HEK293 (cell line): ENCODE measurements at regions not wholly inside any gene's neighbourhood (a gene's known extent, or its start where the extent isn't known, plus 50 kb on each side); places are given as distances from the start of the nearest gene placed in this dataset.

ENCODE experiments used
- BCL11B ChIP-seq: fragments of 450-650 bp; formaldehyde crosslinking; IDR thresholded peaks from 2 replicates; pipeline ENCODE4 v1.5.1; 2016; ENCODE audit warnings: low read depth, missing biosample characterization, missing genetic modification characterization
- PRDM10 ChIP-seq: fragments of 450-650 bp; formaldehyde crosslinking; IDR thresholded peaks from 2 replicates; pipeline ENCODE4 v1.5.1; 2016; ENCODE audit warnings: missing biosample characterization, missing genetic modification characterization
- SALL2 ChIP-seq: fragments of 450-650 bp; formaldehyde crosslinking; IDR thresholded peaks from 2 replicates; pipeline ENCODE4 v1.5.0; 2017; ENCODE audit warnings: missing biosample characterization, mild to moderate bottlenecking, missing genetic modification characterization, borderline replicate concordance
- ZBTB7A ChIP-seq: fragments of 450-650 bp; formaldehyde crosslinking; IDR thresholded peaks from 2 replicates; pipeline ENCODE4 v1.5.1; 2016; ENCODE audit warnings: low read depth, missing biosample characterization, missing genetic modification characterization
- ZNF10 ChIP-seq: fragments of 450-650 bp; formaldehyde crosslinking; IDR thresholded peaks from 2 replicates; pipeline ENCODE4 v1.5.1; 2017; ENCODE audit warnings: missing biosample characterization, missing genetic modification characterization
- ZNF114 ChIP-seq: fragments of 450-650 bp; formaldehyde crosslinking; IDR thresholded peaks from 2 replicates; pipeline ENCODE4 v1.5.0; 2017; ENCODE audit warnings: missing biosample characterization, missing genetic modification characterization
- ZNF121 ChIP-seq: fragments of 450-650 bp; formaldehyde crosslinking; IDR thresholded peaks from 2 replicates; pipeline ENCODE4 v1.5.1; 2016; ENCODE audit warnings: missing biosample characterization, missing genetic modification characterization
- ZNF157 ChIP-seq: fragments of 450-650 bp; formaldehyde crosslinking; IDR thresholded peaks from 2 replicates; pipeline ENCODE4 v1.5.1; 2016; ENCODE audit warnings: missing biosample characterization, missing genetic modification characterization
- ZNF501 ChIP-seq: fragments of 450-650 bp; formaldehyde crosslinking; IDR thresholded peaks from 2 replicates; pipeline ENCODE4 v1.5.1; 2016; ENCODE audit warnings: missing biosample characterization, missing genetic modification characterization
- ZNF621 ChIP-seq: fragments of 450-650 bp; formaldehyde crosslinking; IDR thresholded peaks from 2 replicates; pipeline ENCODE4 v1.5.1; 2017; ENCODE audit warnings: missing biosample characterization, missing genetic modification characterization
- ZNF623 ChIP-seq: fragments of 450-650 bp; formaldehyde crosslinking; IDR thresholded peaks from 2 replicates; pipeline ENCODE4 v1.5.1; 2016; ENCODE audit warnings: missing biosample characterization, missing genetic modification characterization
- TF ChIP-seq, protein P1 (sequence below): fragments of 450-650 bp; formaldehyde crosslinking; IDR thresholded peaks from 2 replicates; pipeline ENCODE4 v1.5.1; 2016; ENCODE audit warnings: missing biosample characterization, missing genetic modification characterization

DNA sequence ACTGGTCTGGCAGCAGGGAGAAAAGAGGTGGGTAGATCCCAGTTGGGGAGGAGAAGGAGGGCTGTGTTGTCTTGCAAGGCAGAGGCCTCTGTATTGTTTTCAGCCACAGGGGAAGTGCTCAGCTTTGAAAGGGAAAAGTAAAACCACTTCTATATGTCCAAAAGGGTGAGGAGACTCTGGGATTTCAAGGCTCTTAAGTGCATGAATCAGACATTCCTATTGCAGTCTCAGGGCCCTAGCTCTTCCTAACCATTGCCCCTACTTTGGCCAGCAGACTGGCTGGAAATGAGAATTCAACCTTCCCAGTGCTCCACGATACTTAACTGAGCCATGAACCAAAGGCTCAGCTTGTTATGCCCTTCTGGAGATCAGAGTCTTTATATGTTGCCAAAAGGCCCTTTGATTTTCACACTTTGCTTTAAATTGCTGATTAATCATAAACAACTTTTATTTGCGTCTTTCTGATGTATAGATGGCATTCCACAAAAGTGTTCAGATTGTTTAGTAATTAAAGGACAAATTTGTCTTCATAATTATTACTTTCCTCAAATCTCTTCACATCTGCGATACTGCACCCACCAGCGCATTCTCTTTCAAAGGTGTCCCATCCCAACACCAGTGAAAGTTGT lies 313.8 kb upstream of the MMADHC start:
- TF ChIP-seq ZNF501 (tag by site-specific recombination) (no peak), ZNF157 (no peak), ZNF621 (no peak), SALL2 (tag by site-specific recombination) (no peak), ZBTB7A (tag by site-specific recombination) (no peak), ZNF623 (tag by site-specific recombination) (no peak), ZNF10 (tag by site-specific recombination) (no peak), ZNF121 (tag by site-specific recombination) (no peak), BCL11B (tag by site-specific recombination) (no peak), ZNF114 (no peak), PRDM10 (tag by site-specific recombination) (no peak)
- TF ChIP-seq, protein P1, sequence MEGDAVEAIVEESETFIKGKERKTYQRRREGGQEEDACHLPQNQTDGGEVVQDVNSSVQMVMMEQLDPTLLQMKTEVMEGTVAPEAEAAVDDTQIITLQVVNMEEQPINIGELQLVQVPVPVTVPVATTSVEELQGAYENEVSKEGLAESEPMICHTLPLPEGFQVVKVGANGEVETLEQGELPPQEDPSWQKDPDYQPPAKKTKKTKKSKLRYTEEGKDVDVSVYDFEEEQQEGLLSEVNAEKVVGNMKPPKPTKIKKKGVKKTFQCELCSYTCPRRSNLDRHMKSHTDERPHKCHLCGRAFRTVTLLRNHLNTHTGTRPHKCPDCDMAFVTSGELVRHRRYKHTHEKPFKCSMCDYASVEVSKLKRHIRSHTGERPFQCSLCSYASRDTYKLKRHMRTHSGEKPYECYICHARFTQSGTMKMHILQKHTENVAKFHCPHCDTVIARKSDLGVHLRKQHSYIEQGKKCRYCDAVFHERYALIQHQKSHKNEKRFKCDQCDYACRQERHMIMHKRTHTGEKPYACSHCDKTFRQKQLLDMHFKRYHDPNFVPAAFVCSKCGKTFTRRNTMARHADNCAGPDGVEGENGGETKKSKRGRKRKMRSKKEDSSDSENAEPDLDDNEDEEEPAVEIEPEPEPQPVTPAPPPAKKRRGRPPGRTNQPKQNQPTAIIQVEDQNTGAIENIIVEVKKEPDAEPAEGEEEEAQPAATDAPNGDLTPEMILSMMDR (tag by site-specific recombination): no peak
